ENCODE measurements at regions not wholly inside any gene's neighbourhood (a gene's known extent, or its start where the extent isn't known, plus 50 kb on each side); places are given as distances from the start of the nearest gene placed in this dataset.

GRCh38 chr1:198106011-198106410, 50.8 kb upstream of the NEK7 start:
- no peak overlapping the region for H4K91ac ChIP-seq (ENCODE audit: low read depth, low read length, poor library complexity)
- H3K14ac ChIP-seq (ENCODE audit: low read length) = no peak overlapping the region
- H2BK5ac ChIP-seq (ENCODE audit: low read length) = no peak overlapping the region
- no peaks in the 10 kb centered on the region for H3K9me3 ChIP-seq (replicated peaks in 1 of 2; ENCODE audit: control insufficient read depth in 2 of 2, insufficient read depth in 1 of 2, low read depth in 1 of 2, low read length in 2 of 2)
- no peak overlapping the region for H3K4me3 ChIP-seq (ENCODE audit: low read length in 2 of 2)
- no peak for DNase-seq (ENCODE audit: low spot score)
- no peak overlapping the region for H3K23ac ChIP-seq (ENCODE audit: low read depth, low read length, poor library complexity)
- no peak overlapping the region for H4K8ac ChIP-seq (ENCODE audit: low read depth, low read length)
- no peak overlapping the region for H2BK15ac ChIP-seq (ENCODE audit: low read length)
- H3K4me1 ChIP-seq (ENCODE audit: control insufficient read depth in 2 of 2, insufficient read depth in 1 of 2, low read depth in 1 of 2, low read length in 2 of 2) = no peaks in the 10 kb centered on the region
- no peak overlapping the region for H2BK12ac ChIP-seq (ENCODE audit: low read length)
- no peak overlapping the region for H3K27ac ChIP-seq (replicated peaks; ENCODE audit: low read length)
- H3K79me1 ChIP-seq (ENCODE audit: low read depth, low read length) = no peaks in the 10 kb centered on the region
- no peak overlapping the region for H3K18ac ChIP-seq (ENCODE audit: low read length)
- H2AK5ac ChIP-seq (ENCODE audit: low read depth, low read length) = no peak overlapping the region
- H3K4ac ChIP-seq (ENCODE audit: low read length) = no peak overlapping the region
- H2BK120ac ChIP-seq (ENCODE audit: low read depth, low read length) = no peak overlapping the region
- H2AFZ ChIP-seq (ENCODE audit: low read length) = no peak overlapping the region
- no peaks in the 10 kb centered on the region for H3K27me3 ChIP-seq (ENCODE audit: control insufficient read depth in 3 of 3, insufficient read depth in 3 of 3, low read depth in 1 of 3, low read length in 3 of 3)
- H3K36me3 ChIP-seq (replicated peaks in 1 of 2; ENCODE audit: control insufficient read depth in 2 of 2, insufficient read depth in 2 of 2, low read length in 2 of 2) = no peaks in the 10 kb centered on the region
- H3K9ac ChIP-seq (ENCODE audit: low read depth, low read length, poor library complexity) = no peak overlapping the region
- no peak overlapping the region for H3K4me2 ChIP-seq (ENCODE audit: insufficient read depth, low read length, poor library complexity, severe bottlenecking)

All from neuronal stem cell (in vitro differentiated cells).